ENCODE measurements at regions not wholly inside any gene's neighbourhood (a gene's known extent, or its start where the extent isn't known, plus 50 kb on each side); places are given as distances from the start of the nearest gene placed in this dataset.

DNA sequence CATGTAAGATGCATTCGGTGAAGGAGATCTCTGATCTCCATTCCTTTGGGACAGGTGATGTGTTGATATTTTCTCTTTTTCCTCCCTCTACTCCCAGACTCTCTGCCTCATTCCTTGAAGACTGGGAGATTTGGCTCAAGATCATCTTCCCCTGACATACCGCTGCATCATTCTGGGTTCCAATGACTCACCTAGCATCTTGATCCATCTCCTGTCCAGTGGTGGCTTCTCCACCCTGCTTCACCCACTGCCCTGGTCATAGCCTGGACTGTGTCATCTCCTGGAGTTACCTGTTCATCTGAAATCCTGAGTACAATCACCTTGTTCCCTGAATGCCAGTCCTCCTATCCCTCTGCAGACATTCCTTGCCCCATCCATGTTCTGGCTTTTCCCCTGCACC, 57.4 kb upstream of the TRAK1 start:
- Histone ChIP-seq H4K20me1 (ENCODE audit: insufficient read depth, low read length) (peaks cover 92% of the 10 kb centered on the region), H3K27me3 (ENCODE audit: low read depth, low read length) (no peaks in the 10 kb centered on the region), H3K4me2 (ENCODE audit: low read length) (no peak overlapping the region), H3K4me3 (ENCODE audit: low read length) (no peak overlapping the region), H3K4me1 (ENCODE audit: low read length) (peaks cover 21% of the 10 kb centered on the region), H3K27ac (ENCODE audit: low read length) (no peak overlapping the region), H3K36me3 (replicated peaks; ENCODE audit: low read depth, low read length) (peaks cover 35% of the 10 kb centered on the region), H2AFZ (ENCODE audit: low read depth, low read length) (no peak overlapping the region), H3K9me3 (ENCODE audit: insufficient read depth, low read length) (no peaks in the 10 kb centered on the region), H3K79me2 (ENCODE audit: low read length) (peaks cover 99% of the 10 kb centered on the region), H3K9ac (ENCODE audit: low read length) (no peak overlapping the region)
- no peak for TF ChIP-seq EZH2phosphoT487 (IDR thresholded peaks at IDR 0.05; ENCODE audit: low read depth)
- TF ChIP-seq, protein P1, sequence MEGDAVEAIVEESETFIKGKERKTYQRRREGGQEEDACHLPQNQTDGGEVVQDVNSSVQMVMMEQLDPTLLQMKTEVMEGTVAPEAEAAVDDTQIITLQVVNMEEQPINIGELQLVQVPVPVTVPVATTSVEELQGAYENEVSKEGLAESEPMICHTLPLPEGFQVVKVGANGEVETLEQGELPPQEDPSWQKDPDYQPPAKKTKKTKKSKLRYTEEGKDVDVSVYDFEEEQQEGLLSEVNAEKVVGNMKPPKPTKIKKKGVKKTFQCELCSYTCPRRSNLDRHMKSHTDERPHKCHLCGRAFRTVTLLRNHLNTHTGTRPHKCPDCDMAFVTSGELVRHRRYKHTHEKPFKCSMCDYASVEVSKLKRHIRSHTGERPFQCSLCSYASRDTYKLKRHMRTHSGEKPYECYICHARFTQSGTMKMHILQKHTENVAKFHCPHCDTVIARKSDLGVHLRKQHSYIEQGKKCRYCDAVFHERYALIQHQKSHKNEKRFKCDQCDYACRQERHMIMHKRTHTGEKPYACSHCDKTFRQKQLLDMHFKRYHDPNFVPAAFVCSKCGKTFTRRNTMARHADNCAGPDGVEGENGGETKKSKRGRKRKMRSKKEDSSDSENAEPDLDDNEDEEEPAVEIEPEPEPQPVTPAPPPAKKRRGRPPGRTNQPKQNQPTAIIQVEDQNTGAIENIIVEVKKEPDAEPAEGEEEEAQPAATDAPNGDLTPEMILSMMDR (IDR thresholded peaks at IDR 0.05; ENCODE audit: low read depth, low read length) = no peak

DNA sequence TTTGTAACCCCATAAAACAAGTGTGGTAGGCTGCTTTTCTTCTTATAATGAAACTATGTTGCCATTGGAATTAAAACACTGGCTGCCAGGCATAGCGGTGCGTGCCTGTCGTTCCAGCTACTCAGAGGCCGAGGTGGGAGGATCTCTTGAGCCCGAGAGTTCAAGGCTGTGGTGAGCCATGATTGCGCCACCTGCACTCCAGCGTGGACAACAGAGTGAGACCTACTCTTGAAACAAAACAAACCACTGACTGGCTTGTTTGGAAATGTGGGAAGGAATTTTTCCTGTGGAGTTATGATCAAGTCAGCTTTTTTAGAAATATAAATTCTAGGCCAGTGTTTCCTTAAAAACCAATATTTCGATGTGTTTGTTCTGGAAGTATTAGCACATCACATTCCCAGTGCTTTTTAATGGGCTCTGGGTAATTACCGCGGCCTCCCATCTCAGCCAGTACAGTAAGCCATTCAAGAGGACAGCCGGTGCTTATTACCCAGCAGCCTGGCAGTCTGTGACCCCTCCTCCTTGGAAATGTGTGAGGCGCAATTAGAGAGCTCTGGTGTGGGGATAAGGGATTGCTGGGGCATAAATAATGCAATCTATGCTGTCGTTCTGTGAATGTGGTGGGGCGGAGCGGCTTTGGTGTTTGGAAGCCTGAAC, 58.3 kb upstream of the TRAK1 start:
- no peak overlapping the region for H3K4me2 ChIP-seq (ENCODE audit: low read length)
- H3K36me3 ChIP-seq (replicated peaks; ENCODE audit: low read depth, low read length) = peaks cover 42% of the 10 kb centered on the region
- TF ChIP-seq, protein P1 (IDR thresholded peaks at IDR 0.05; ENCODE audit: low read depth, low read length) = no peak
- peaks cover 95% of the 10 kb centered on the region for H4K20me1 ChIP-seq (ENCODE audit: insufficient read depth, low read length)
- H2AFZ ChIP-seq (ENCODE audit: low read depth, low read length) = no peak overlapping the region
- no peak overlapping the region for H3K4me3 ChIP-seq (ENCODE audit: low read length)
- H3K79me2 ChIP-seq (ENCODE audit: low read length) = peaks cover 100% of the 10 kb centered on the region
- no peak overlapping the region for H3K9ac ChIP-seq (ENCODE audit: low read length)
- H3K27ac ChIP-seq (ENCODE audit: low read length) = no peak overlapping the region
- no peaks in the 10 kb centered on the region for H3K9me3 ChIP-seq (ENCODE audit: insufficient read depth, low read length)
- peaks cover 21% of the 10 kb centered on the region for H3K4me1 ChIP-seq (ENCODE audit: low read length)
- H3K27me3 ChIP-seq (ENCODE audit: low read depth, low read length) = no peaks in the 10 kb centered on the region

DNA sequence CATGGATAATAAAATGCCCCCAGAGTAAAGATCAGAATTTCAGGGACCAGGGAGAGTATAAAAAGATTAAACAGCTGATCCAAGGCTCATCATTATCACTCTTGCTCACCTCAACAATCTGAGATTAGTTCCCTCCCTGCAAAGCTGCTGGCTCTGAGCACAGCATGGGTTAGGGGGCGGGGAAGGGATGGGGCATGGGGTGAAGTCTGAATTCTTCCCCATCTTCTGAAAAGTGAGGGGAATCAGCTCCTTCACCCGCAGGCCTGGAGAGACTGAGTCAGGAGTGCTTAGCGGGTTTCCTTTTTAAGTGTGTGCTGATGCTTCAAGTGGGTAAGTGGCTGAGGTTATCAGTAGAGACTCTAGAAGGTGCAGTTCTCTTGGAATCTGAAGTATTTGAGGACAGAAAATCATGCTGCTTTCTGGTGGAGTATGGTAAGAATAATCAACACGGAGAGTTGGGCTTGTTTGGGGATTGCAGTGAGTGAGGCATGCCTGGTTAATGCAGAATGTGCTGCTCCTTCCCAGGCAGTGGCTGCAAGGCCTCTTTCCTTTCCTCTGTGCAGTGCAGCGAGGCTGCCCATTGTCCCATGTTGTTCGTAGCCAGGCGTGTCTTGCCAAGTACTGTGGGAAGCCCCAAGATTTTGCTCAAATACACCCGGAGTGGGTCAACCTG, 59.2 kb upstream of the TRAK1 start:
- H4K20me1 ChIP-seq (ENCODE audit: insufficient read depth, low read length) = peaks cover 94% of the 10 kb centered on the region
- peaks cover 100% of the 10 kb centered on the region for H3K79me2 ChIP-seq (ENCODE audit: low read length)
- H3K27ac ChIP-seq (ENCODE audit: low read length) = no peak overlapping the region
- H3K9me3 ChIP-seq (ENCODE audit: insufficient read depth, low read length) = no peaks in the 10 kb centered on the region
- H3K27me3 ChIP-seq (ENCODE audit: low read depth, low read length) = no peaks in the 10 kb centered on the region
- H3K4me1 ChIP-seq (ENCODE audit: low read length) = peaks cover 17% of the 10 kb centered on the region
- H3K36me3 ChIP-seq (replicated peaks; ENCODE audit: low read depth, low read length) = peaks cover 34% of the 10 kb centered on the region
- H3K9ac ChIP-seq (ENCODE audit: low read length) = no peak overlapping the region
- no peak overlapping the region for H3K4me3 ChIP-seq (ENCODE audit: low read length)
- TF ChIP-seq EZH2phosphoT487 (IDR thresholded peaks at IDR 0.05; ENCODE audit: low read depth) = no peak
- TF ChIP-seq, protein P1 (IDR thresholded peaks at IDR 0.05; ENCODE audit: low read depth, low read length) = no peak
- no peak overlapping the region for H3K4me2 ChIP-seq (ENCODE audit: low read length)
- no peak overlapping the region for H2AFZ ChIP-seq (ENCODE audit: low read depth, low read length)

DNA sequence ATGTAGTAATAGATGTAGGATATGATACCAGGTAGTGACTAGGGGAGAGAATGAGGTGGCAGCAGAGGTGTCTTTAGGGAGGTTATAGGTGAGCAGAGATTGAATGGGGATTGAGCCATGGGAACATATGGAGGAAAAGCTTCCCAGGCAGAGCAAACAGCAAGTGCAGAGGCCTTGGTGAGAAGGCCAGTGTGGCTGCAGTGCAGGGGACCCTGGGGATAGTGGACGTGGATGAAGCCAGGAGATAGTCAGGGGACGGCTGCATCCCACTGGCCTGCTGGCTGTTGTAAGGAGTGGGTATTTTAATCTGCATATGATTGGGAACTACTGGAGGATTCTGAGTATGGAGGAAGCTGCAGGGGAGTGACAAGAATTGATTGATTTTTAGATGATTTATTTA, 62.7 kb upstream of the TRAK1 start:
- Histone ChIP-seq H3K9me3 (ENCODE audit: insufficient read depth, low read length) (no peaks in the 10 kb centered on the region), H3K9ac (ENCODE audit: low read length) (no peak overlapping the region), H3K27ac (ENCODE audit: low read length) (no peak overlapping the region), H3K4me2 (ENCODE audit: low read length) (no peak overlapping the region), H3K4me3 (ENCODE audit: low read length) (no peak overlapping the region), H3K4me1 (ENCODE audit: low read length) (peaks cover 26% of the 10 kb centered on the region), H3K79me2 (ENCODE audit: low read length) (peaks cover 100% of the 10 kb centered on the region), H4K20me1 (ENCODE audit: insufficient read depth, low read length) (peaks cover 94% of the 10 kb centered on the region), H3K36me3 (replicated peaks; ENCODE audit: low read depth, low read length) (peaks cover 12% of the 10 kb centered on the region), H2AFZ (ENCODE audit: low read depth, low read length) (no peak overlapping the region), H3K27me3 (ENCODE audit: low read depth, low read length) (no peaks in the 10 kb centered on the region)
- TF ChIP-seq, protein P1 (IDR thresholded peaks at IDR 0.05; ENCODE audit: low read depth, low read length) = no peak
- no peak for TF ChIP-seq EZH2phosphoT487 (IDR thresholded peaks at IDR 0.05; ENCODE audit: low read depth)

Measured in OCI-LY3 (cell line).